ENCODE measurements at regions not wholly inside any gene's neighbourhood (a gene's known extent, or its start where the extent isn't known, plus 50 kb on each side); places are given as distances from the start of the nearest gene placed in this dataset.

DNA sequence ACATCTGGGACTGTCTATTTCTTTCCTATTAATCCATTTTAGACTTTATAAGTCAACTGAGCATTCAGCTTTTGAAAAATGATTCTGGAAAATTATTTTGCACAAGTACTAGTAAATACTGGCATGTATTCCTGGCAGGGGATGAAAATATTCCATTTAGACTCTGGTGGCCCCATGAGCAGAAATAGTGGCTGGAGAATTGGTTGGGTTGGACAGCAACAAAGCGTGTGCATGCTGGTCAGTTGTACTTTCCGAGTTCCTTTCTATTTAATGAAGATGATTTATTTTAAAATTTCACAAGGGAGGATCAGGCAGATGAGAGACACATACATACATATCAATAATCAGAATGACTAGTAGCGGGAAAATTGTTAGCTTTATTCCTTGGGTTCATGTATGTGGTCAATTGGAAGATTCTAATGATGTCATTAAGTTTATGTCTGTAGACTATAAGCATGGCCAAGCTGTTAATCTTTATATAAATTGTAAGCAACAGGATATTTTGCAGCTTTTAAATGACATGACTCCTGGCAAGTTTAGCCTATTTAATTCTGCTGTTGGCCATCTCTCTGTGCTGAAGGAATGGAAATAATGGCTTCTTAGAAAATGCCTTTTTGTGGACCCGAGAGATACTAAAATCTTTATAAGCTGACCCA lies 541.6 kb downstream of the SLC4A3 start:
- FAIRE-seq (no peak), DNase-seq (ENCODE audit: insufficient read length, low spot score) (no peak)
- TF ChIP-seq, protein P1, sequence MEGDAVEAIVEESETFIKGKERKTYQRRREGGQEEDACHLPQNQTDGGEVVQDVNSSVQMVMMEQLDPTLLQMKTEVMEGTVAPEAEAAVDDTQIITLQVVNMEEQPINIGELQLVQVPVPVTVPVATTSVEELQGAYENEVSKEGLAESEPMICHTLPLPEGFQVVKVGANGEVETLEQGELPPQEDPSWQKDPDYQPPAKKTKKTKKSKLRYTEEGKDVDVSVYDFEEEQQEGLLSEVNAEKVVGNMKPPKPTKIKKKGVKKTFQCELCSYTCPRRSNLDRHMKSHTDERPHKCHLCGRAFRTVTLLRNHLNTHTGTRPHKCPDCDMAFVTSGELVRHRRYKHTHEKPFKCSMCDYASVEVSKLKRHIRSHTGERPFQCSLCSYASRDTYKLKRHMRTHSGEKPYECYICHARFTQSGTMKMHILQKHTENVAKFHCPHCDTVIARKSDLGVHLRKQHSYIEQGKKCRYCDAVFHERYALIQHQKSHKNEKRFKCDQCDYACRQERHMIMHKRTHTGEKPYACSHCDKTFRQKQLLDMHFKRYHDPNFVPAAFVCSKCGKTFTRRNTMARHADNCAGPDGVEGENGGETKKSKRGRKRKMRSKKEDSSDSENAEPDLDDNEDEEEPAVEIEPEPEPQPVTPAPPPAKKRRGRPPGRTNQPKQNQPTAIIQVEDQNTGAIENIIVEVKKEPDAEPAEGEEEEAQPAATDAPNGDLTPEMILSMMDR (IDR thresholded peaks at IDR 0.05; ENCODE audit: insufficient read depth, missing control alignments), result no peak

DNA sequence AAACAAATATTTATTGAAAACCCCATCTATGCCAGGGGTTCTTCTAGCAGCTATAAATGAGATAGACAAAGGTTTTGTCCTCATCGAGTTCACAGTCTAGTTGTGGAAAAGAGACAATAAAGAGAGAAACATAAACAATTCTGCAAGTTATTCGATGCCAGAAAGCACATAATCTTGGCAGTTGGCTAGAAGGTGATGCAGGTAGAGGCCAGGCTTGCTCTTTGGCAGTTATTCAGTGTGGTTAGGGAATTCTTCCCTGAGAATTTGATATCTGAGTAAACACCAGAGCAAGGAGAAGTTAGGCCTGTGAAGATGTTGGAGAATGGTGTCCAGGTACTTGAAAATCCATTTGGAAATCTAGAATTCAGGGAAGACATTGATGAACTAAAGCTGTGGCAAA lies 547.4 kb downstream of the SLC4A3 start:
- FAIRE-seq, result no peak

DNA sequence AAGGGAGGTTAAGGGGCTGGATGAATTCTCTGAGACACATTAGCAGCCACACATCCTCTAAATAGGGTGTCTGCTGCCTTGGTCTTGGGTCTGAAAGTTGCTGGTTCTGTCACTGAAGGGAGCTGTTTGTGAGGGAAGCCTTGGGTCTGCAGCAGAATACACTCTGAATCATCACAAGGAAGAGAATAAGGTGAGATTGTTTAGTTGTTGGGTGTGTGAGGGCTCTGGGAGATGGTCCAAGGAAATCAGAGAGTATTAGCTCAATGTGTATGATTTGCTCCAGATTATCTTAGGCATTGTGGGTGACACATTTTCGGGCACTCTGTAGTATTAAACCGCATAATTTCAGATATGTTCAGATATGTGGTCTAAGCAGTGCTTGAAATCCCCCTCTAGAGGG lies 548.5 kb downstream of the SLC4A3 start:
- TF ChIP-seq, protein P1 (IDR thresholded peaks at IDR 0.05; ENCODE audit: insufficient read depth, missing control alignments), result no peak
- FAIRE-seq (no peak), DNase-seq (ENCODE audit: insufficient read length, low spot score) (no peak)

More for the DNA sequence above, 547.4 kb downstream of the SLC4A3 start:
- TF ChIP-seq, protein P1 (IDR thresholded peaks at IDR 0.05; ENCODE audit: insufficient read depth, missing control alignments), result no peak
- no peak for DNase-seq (ENCODE audit: insufficient read length, low spot score)

DNA sequence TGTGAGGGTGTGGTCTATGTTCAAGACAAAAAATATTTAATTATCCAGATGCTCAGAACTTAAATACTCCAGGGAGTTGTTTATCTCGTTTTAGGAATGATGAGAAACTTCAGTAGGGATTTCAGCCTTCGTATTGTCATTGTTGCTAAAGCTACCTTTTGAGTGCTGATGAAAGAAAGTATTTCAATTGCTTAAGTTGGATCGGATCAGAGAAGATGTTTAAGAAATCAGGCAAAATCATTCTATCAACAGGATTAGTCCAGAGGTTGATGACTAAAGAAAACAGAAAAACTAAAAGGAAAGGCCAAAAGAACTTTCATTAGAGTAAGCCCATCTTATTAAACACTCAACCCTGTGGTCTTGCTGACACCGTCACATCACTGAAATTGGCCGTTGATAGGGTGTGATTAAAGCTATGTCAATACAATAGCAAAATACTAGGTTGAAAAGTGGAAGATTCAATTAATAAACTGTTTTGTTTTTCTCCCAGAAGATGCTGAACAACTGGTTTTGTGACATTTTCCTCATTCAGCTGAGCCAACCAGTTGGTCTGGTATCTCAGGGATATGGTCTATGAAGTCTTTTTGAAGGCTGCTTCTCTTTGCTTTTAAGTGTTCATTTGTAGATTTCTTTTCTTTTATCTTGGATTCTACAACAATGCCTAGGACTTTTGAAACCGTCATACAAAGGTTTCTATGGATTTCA lies 551.7 kb downstream of the SLC4A3 start:
- TF ChIP-seq, protein P1 (IDR thresholded peaks at IDR 0.05; ENCODE audit: insufficient read depth, missing control alignments), result no peak
- FAIRE-seq, result no peak
- no peak for DNase-seq (ENCODE audit: insufficient read length, low spot score)

DNA sequence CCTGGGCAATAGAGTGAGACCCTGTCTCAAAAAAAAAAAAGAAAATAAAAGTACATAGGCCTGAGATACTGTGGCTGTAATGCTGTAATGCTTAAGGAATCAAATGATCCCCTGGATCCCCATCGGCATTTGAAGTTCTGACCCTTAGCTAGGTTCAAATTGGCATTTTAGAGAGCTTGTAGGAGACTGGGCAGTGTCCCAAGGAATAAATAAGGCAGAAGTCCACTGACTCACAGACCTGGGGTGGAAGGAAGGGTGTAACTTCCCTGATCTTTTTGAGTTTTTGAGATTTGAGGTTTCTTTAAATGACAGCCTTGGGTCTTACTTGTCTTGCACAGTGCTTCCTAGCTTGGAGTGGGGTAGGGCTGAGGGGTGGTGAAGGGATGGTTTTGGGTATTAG lies 553.7 kb downstream of the SLC4A3 start:
- FAIRE-seq (no peak), DNase-seq (ENCODE audit: insufficient read length, low spot score) (no peak)
- TF ChIP-seq, protein P1 (IDR thresholded peaks at IDR 0.05; ENCODE audit: insufficient read depth, missing control alignments), result no peak

DNA sequence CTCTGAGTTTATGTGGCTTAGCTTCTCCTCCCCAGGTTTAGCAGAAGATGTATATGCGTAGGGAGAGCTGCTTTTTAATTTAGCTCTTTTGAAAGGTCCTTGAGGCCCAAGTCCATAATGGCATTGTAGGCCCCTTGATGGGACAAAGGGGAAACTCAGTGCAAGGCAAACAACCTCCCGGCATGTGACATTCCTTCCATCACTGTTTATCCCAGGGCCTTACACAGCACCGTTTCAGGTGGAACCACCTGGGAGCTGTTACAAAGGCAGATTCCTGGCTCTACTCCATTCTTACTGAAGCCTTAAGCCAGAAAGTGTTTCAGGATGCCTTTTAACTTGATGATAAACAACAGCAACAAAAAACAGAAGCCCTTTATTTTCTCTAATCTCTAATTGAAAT lies 555.4 kb downstream of the SLC4A3 start:
- TF ChIP-seq, protein P1 (IDR thresholded peaks at IDR 0.05; ENCODE audit: insufficient read depth, missing control alignments), result no peak
- no peak for DNase-seq (ENCODE audit: insufficient read length, low spot score)
- no peak for FAIRE-seq

DNA sequence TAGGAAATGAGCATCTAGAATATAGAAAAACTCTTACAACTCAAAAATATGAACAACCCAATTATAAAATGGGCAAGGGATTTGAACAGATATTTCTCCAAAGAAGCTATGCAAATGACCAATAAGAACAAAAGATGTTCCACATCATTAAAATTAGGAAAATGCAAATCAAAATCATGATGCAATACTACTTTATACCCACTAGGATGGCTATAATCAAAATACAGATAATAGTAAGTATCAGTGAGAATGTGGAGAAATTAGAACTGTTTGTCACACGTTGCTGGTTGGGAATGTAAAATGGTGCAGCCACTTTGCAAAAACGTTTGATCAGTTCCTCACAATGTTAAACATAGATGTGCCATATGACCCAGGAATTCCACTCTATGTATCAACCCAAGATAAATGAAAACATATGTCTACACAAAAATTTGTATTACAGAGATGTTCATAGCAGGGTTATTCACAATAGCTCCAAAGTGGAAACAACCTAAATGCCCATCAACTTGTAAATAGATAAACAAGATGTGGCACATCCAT lies 558.4 kb downstream of the SLC4A3 start:
- no peak for DNase-seq (ENCODE audit: insufficient read length, low spot score)
- TF ChIP-seq, protein P1 (IDR thresholded peaks at IDR 0.05; ENCODE audit: insufficient read depth, missing control alignments), result no peak
- no peak for FAIRE-seq
